ENCODE measurements at regions not wholly inside any gene's neighbourhood (a gene's known extent, or its start where the extent isn't known, plus 50 kb on each side); places are given as distances from the start of the nearest gene placed in this dataset.

GRCh38 chr3:86618706-86619105, 372.2 kb downstream of the VGLL3 start:
- H3K36me3 ChIP-seq (ENCODE audit: low read length): no peaks in the 10 kb centered on the region
- H3K27me3 ChIP-seq (ENCODE audit: low read length): no peaks in the 10 kb centered on the region
- H3K27ac ChIP-seq (ENCODE audit: low read depth, low read length): no peak overlapping the region
- H3K4me2 ChIP-seq (ENCODE audit: low read depth, low read length, poor library complexity, severe bottlenecking): no peak overlapping the region
- no peaks in the 10 kb centered on the region for H4K20me1 ChIP-seq (ENCODE audit: low read depth, low read length)
- TF ChIP-seq EZH2phosphoT487 (conservative IDR thresholded peaks at IDR 0.05; ENCODE audit: low read length) (no peak), CTCF (IDR thresholded peaks at IDR 0.05; ENCODE audit: insufficient read depth, low read length, poor library complexity, severe bottlenecking) (no peak)
- H3K9me3 ChIP-seq (ENCODE audit: insufficient read depth, low read length): no peaks in the 10 kb centered on the region
- no peaks in the 10 kb centered on the region for H3K79me2 ChIP-seq (ENCODE audit: insufficient read depth, low read length)
- H3K9me2 ChIP-seq (replicated peaks; ENCODE audit: insufficient read depth, low read length): no peaks in the 10 kb centered on the region
- no peak overlapping the region for H3K4me3 ChIP-seq (ENCODE audit: insufficient read depth, low read length, poor library complexity, severe bottlenecking)
- H2AFZ ChIP-seq (ENCODE audit: low read depth, low read length, severe bottlenecking): no peak overlapping the region
- no peaks in the 10 kb centered on the region for H3F3A ChIP-seq (ENCODE audit: insufficient read depth)
- H3K9ac ChIP-seq (ENCODE audit: low read length): no peak overlapping the region

GRCh38 chr3:86605166-86605565, 385.8 kb downstream of the VGLL3 start:
- Histone ChIP-seq H3K36me3 (ENCODE audit: low read length) (no peaks in the 10 kb centered on the region), H3K27ac (ENCODE audit: low read depth, low read length) (no peak overlapping the region), H4K20me1 (ENCODE audit: low read depth, low read length) (no peaks in the 10 kb centered on the region), H3F3A (ENCODE audit: insufficient read depth) (no peaks in the 10 kb centered on the region), H3K27me3 (ENCODE audit: low read length) (no peaks in the 10 kb centered on the region), H2AFZ (ENCODE audit: low read depth, low read length, severe bottlenecking) (no peak overlapping the region), H3K79me2 (ENCODE audit: insufficient read depth, low read length) (no peaks in the 10 kb centered on the region), H3K4me2 (ENCODE audit: low read depth, low read length, poor library complexity, severe bottlenecking) (no peak overlapping the region), H3K4me3 (ENCODE audit: insufficient read depth, low read length, poor library complexity, severe bottlenecking) (no peak overlapping the region), H3K9me3 (ENCODE audit: insufficient read depth, low read length) (no peaks in the 10 kb centered on the region), H3K9me2 (replicated peaks; ENCODE audit: insufficient read depth, low read length) (no peaks in the 10 kb centered on the region), H3K9ac (ENCODE audit: low read length) (no peak overlapping the region)
- TF ChIP-seq EZH2phosphoT487 (conservative IDR thresholded peaks at IDR 0.05; ENCODE audit: low read length) (no peak), CTCF (IDR thresholded peaks at IDR 0.05; ENCODE audit: insufficient read depth, low read length, poor library complexity, severe bottlenecking) (no peak)

- Histone ChIP-seq H3K9me2 (replicated peaks; ENCODE audit: insufficient read depth, low read length) (no peaks in the 10 kb centered on the region), H3K79me2 (ENCODE audit: insufficient read depth, low read length) (no peaks in the 10 kb centered on the region), H3K36me3 (ENCODE audit: low read length) (no peaks in the 10 kb centered on the region), H3K4me2 (ENCODE audit: low read depth, low read length, poor library complexity, severe bottlenecking) (no peak overlapping the region), H3K9ac (ENCODE audit: low read length) (no peak overlapping the region), H3K27ac (ENCODE audit: low read depth, low read length) (no peak overlapping the region), H4K20me1 (ENCODE audit: low read depth, low read length) (no peaks in the 10 kb centered on the region), H2AFZ (ENCODE audit: low read depth, low read length, severe bottlenecking) (no peak overlapping the region), H3F3A (ENCODE audit: insufficient read depth) (no peaks in the 10 kb centered on the region), H3K9me3 (ENCODE audit: insufficient read depth, low read length) (no peaks in the 10 kb centered on the region), H3K27me3 (ENCODE audit: low read length) (no peaks in the 10 kb centered on the region), H3K4me3 (ENCODE audit: insufficient read depth, low read length, poor library complexity, severe bottlenecking) (no peak overlapping the region)
- TF ChIP-seq CTCF (IDR thresholded peaks at IDR 0.05; ENCODE audit: insufficient read depth, low read length, poor library complexity, severe bottlenecking) (no peak), EZH2phosphoT487 (conservative IDR thresholded peaks at IDR 0.05; ENCODE audit: low read length) (no peak)
Observed at GRCh38 chr3:86595696-86596095, 395.3 kb downstream of the VGLL3 start.
